CD4-positive, CD25-positive, alpha-beta regulatory T cell (primary cell): ENCODE measurements at regions not wholly inside any gene's neighbourhood (a gene's known extent, or its start where the extent isn't known, plus 50 kb on each side); places are given as distances from the start of the nearest gene placed in this dataset.

Source experiments
- ATAC-seq, 2 donors: fragments of 150-1000 bp; cut with Tn5 transposase; one replicate each; pipeline ENCODE4 v1.10.0; 2021; ENCODE audit warnings: low read depth in 2 of 2, moderate number of reproducible peaks in 2 of 2, moderate library complexity in 1 of 2
- DNase-seq, 3 donors: peaks; one replicate each; pipeline versions ENCODE4 v3.0.0 to v3.0.0-alpha.2; 2012 to 2022; ENCODE audit warnings: mixed read lengths in 1 of 3
- H3K27ac ChIP-seq: one replicate; pipeline ENCODE4 v1.7.0; 2013; ENCODE audit warnings: mild to moderate bottlenecking, low read length; ENCODE audit not compliant: insufficient read depth, poor library complexity, severe bottlenecking
- H3K27me3 ChIP-seq: one replicate; pipeline ENCODE4 v1.7.0; 2013; ENCODE audit warnings: low read length; ENCODE audit not compliant: control insufficient read depth, insufficient read depth
- H3K36me3 ChIP-seq: one replicate; pipeline ENCODE4 v1.7.0; 2013; ENCODE audit warnings: mild to moderate bottlenecking, low read length, moderate library complexity; ENCODE audit not compliant: control insufficient read depth, insufficient read depth
- H3K4me1 ChIP-seq: 2 replicates; pipeline ENCODE4 v1.7.0; 2013; ENCODE audit warnings: mild to moderate bottlenecking, low read length; ENCODE audit not compliant: insufficient read depth, control insufficient read depth, poor library complexity, severe bottlenecking
- H3K4me3 ChIP-seq: one replicate; pipeline ENCODE4 v1.7.0; 2013; ENCODE audit warnings: low read depth, mild to moderate bottlenecking, low read length, moderate library complexity
- H3K9me3 ChIP-seq, 2 experiments: 1 replicate in 1 of 2; 2 replicates in 1 of 2; pipeline ENCODE4 v1.7.0; 2013; ENCODE audit warnings: low read length in 2 of 2, mild to moderate bottlenecking in 1 of 2, moderate library complexity in 1 of 2; ENCODE audit not compliant: control insufficient read depth in 2 of 2
- H3K27ac Mint-ChIP-seq, 3 donors: one replicate each; pipeline ENCODE4 v1.8.0; 2020 to 2022; ENCODE audit warnings: mild to moderate bottlenecking in 3 of 3, mixed read lengths in 3 of 3, moderate library complexity in 2 of 3
- H3K27me3 Mint-ChIP-seq: one replicate; pipeline ENCODE4 v1.8.0; 2022; ENCODE audit warnings: mild to moderate bottlenecking, mixed read lengths
- H3K36me3 Mint-ChIP-seq: one replicate; pipeline ENCODE4 v1.8.0; 2020; ENCODE audit warnings: mixed read lengths
- H3K4me1 Mint-ChIP-seq, 4 donors: one replicate each; pipeline ENCODE4 v1.8.0; 2020 to 2022; ENCODE audit warnings: mixed read lengths in 4 of 4, mild to moderate bottlenecking in 1 of 4
- H3K4me3 Mint-ChIP-seq, 4 donors: one replicate each; pipeline ENCODE4 v1.8.0; 2020 to 2022; ENCODE audit warnings: mild to moderate bottlenecking in 4 of 4, mixed read lengths in 4 of 4, moderate library complexity in 3 of 4
- H3K9me3 Mint-ChIP-seq, 7 donors: one replicate each; pipeline ENCODE4 v1.8.0; 2020 to 2022; ENCODE audit warnings: mixed read lengths in 7 of 7, mild to moderate bottlenecking in 3 of 7, moderate library complexity in 2 of 7

- Mint-ChIP-seq H3K27ac (no peak overlapping the region), H3K27me3 (peaks cover 25% of the 10 kb centered on the region)
These were observed 51.3 kb upstream of the LRRN2 start for GRCh38 chr1:204736836-204737235.

GRCh38 chr1:204738506-204738905 lies 53.0 kb upstream of the LRRN2 start:
- H3K4me3 ChIP-seq, result no peak overlapping the region
- no peak for ATAC-seq

More at GRCh38 chr1:204736836-204737235, 51.3 kb upstream of the LRRN2 start:
- DNase-seq (no peak), ATAC-seq (no peak)
- H3K27ac ChIP-seq, result no peak overlapping the region
- H3K27me3 ChIP-seq, result peaks cover 22% of the 10 kb centered on the region
- H3K4me1 ChIP-seq, result no peaks in the 10 kb centered on the region
- Mint-ChIP-seq H3K9me3 (peaks cover 0 to 11% (median 5%) of the 10 kb centered on the region in 7 donors), H3K4me1 (peaks cover 0 to 3% (median 0%) of the 10 kb centered on the region in 4 donors), H3K4me3 (no peak overlapping the region), H3K36me3 (no peaks in the 10 kb centered on the region)
- H3K36me3 ChIP-seq, result no peaks in the 10 kb centered on the region
- H3K4me3 ChIP-seq, result no peak overlapping the region
- H3K9me3 ChIP-seq, result peaks cover 6 to 8% of the 10 kb centered on the region in 2 experiments

GRCh38 chr1:204740354-204740753 lies 54.8 kb upstream of the LRRN2 start:
- Histone ChIP-seq H3K27me3 (peaks cover 19% of the 10 kb centered on the region), H3K9me3 (peaks cover 6 to 8% of the 10 kb centered on the region in 2 experiments), H3K27ac (no peak overlapping the region), H3K36me3 (no peaks in the 10 kb centered on the region), H3K4me1 (no peaks in the 10 kb centered on the region), H3K4me3 (no peak overlapping the region)
- Mint-ChIP-seq H3K4me3 (no peak overlapping the region), H3K27me3 (peaks cover 44% of the 10 kb centered on the region), H3K27ac (no peak overlapping the region), H3K9me3 (peaks cover 0 to 11% (median 5%) of the 10 kb centered on the region in 7 donors), H3K4me1 (peaks cover 0 to 3% (median 0%) of the 10 kb centered on the region in 4 donors), H3K36me3 (no peaks in the 10 kb centered on the region)
- DNase-seq (no peak), ATAC-seq (no peak)

More at GRCh38 chr1:204738506-204738905, 53.0 kb upstream of the LRRN2 start:
- Mint-ChIP-seq H3K27me3 (peaks cover 31% of the 10 kb centered on the region), H3K4me3 (no peak overlapping the region), H3K4me1 (peaks cover 0 to 3% (median 0%) of the 10 kb centered on the region in 4 donors), H3K36me3 (no peaks in the 10 kb centered on the region), H3K27ac (no peak overlapping the region), H3K9me3 (peaks cover 0 to 11% (median 5%) of the 10 kb centered on the region in 7 donors)
- Histone ChIP-seq H3K9me3 (peaks cover 6 to 8% of the 10 kb centered on the region in 2 experiments), H3K4me1 (no peaks in the 10 kb centered on the region), H3K27ac (no peak overlapping the region), H3K27me3 (peaks cover 20% of the 10 kb centered on the region), H3K36me3 (no peaks in the 10 kb centered on the region)
- no peak for DNase-seq

DNA sequence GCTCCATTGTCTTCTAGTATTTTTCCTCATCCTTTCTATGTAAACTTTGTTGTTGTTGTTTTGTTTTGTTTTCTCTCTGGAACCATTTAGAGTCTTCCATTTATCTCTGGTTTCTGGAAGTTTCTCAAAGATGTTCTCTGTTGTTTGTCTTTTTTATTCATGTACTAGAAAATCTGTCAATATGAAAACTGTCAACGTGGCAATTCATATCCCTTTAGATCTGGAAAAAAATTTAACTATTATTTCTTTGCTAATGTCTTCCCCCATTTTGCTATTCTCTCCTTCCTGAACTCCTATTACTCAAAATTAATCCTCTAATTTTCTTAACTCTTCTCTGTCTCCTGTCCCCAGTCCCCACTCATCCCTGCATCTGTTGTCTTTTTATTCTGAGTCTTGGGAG lies 55.9 kb upstream of the LRRN2 start:
- DNase-seq (no peak), ATAC-seq (no peak)
- Mint-ChIP-seq H3K27me3 (peaks cover 44% of the 10 kb centered on the region), H3K9me3 (peaks cover 0 to 11% (median 5%) of the 10 kb centered on the region in 7 donors), H3K36me3 (no peaks in the 10 kb centered on the region), H3K4me1 (peaks cover 0 to 3% (median 0%) of the 10 kb centered on the region in 4 donors), H3K27ac (no peak overlapping the region), H3K4me3 (no peak overlapping the region)
- Histone ChIP-seq H3K4me3 (no peak overlapping the region), H3K27me3 (peaks cover 18% of the 10 kb centered on the region), H3K27ac (no peak overlapping the region), H3K4me1 (no peaks in the 10 kb centered on the region), H3K9me3 (peaks cover 6 to 8% of the 10 kb centered on the region in 2 experiments), H3K36me3 (no peaks in the 10 kb centered on the region)

- H3K27me3 ChIP-seq, result peaks cover 16% of the 10 kb centered on the region
- H3K9me3 ChIP-seq, result peaks cover 6 to 8% of the 10 kb centered on the region in 2 experiments
- no peak for ATAC-seq
- Mint-ChIP-seq H3K9me3 (peaks cover 0 to 10% (median 5%) of the 10 kb centered on the region in 7 donors), H3K27ac (no peak overlapping the region), H3K4me3 (no peak overlapping the region), H3K27me3 (peaks cover 49% of the 10 kb centered on the region), H3K36me3 (no peaks in the 10 kb centered on the region), H3K4me1 (no peaks in the 10 kb centered on the region)
- no peak overlapping the region for H3K27ac ChIP-seq
- H3K36me3 ChIP-seq, result no peaks in the 10 kb centered on the region
- DNase-seq, result no peak
- H3K4me1 ChIP-seq, result no peaks in the 10 kb centered on the region
- H3K4me3 ChIP-seq, result no peak overlapping the region
These were observed 57.2 kb upstream of the LRRN2 start for GRCh38 chr1:204742676-204743251.

DNA sequence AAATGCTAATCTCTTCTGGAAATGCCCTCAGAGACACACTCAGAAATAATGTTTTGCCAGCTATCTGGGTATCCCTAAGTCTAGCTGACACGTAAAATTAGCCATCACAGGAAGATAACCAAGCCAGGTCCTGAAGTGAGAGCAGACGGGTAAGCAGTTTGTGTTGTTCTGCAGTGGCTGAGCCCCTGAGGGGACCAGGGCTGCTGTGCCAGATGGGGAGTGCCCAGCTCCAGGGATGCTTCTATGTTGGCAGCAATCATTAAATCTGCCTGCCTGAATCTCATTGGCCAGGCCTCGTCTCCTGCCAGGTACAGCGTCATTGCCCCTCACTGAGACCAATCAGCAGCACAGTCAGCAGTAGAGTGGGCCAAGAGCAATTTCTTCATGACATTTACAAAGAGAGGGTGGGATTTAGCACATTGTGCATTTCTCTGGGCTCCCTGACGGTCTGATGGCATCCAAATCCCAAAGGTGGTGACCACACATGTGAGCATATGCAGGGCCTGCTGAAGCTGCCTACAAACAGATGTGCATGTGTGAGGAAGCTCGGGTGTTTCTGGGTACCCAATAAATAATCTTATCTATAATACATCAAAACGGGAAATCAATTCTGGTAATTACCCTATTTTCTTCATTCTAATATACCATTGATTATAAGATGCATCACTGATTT lies 58.7 kb upstream of the LRRN2 start:
- no peaks in the 10 kb centered on the region for H3K36me3 Mint-ChIP-seq

DNA sequence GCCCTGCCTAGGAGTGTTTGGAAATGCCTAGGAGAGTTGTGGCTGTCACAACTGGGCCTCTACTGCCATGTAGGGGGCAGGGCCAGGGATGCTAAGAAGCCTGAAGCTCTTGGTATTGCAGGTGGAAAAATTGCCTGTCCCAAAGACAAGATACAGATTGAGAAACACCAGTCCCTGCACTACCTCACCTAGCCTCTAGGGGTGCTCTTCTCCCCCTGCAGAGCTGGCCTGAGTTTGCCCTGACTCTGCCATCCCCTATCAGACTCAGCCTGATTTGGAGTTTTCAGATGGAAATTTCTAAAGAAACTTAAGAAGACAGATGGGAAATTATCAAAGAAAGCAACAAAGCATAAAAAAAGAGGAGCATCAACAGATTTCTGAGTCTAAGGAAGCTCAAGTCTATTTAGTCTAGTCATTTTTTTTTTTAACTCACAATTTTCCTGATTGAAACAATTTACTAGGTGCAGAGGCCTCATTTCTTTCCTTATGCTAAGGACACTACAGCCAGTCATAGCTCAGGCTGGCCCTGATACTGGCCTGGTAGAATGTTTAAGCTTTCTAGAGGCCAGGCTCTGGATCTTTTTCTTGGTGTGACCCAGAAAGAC lies 61.4 kb upstream of the LRRN2 start:
- H3K9me3 Mint-ChIP-seq, result no peaks in the 10 kb centered on the region

More for the DNA sequence above, 58.7 kb upstream of the LRRN2 start:
- Histone ChIP-seq H3K4me1 (no peaks in the 10 kb centered on the region), H3K9me3 (no peaks in the 10 kb centered on the region), H3K27me3 (peaks cover 9% of the 10 kb centered on the region), H3K27ac (no peak overlapping the region), H3K36me3 (no peaks in the 10 kb centered on the region), H3K4me3 (no peak overlapping the region)
- DNase-seq (no peak), ATAC-seq (no peak)
- Mint-ChIP-seq H3K4me1 (no peaks in the 10 kb centered on the region), H3K27ac (no peak overlapping the region), H3K4me3 (no peak overlapping the region), H3K27me3 (peaks cover 49% of the 10 kb centered on the region), H3K9me3 (peaks cover 0 to 3% (median 0%) of the 10 kb centered on the region in 7 donors)

More for the DNA sequence above, 61.4 kb upstream of the LRRN2 start:
- no peaks in the 10 kb centered on the region for H3K36me3 ChIP-seq
- ATAC-seq (peak; percentile 73), DNase-seq (peak; percentile 29 to 62 (median 40))
- Mint-ChIP-seq H3K27me3 (peaks cover 32% of the 10 kb centered on the region), H3K4me3 (no peak overlapping the region), H3K36me3 (no peaks in the 10 kb centered on the region), H3K4me1 (no peaks in the 10 kb centered on the region), H3K27ac (no peak overlapping the region)
- H3K9me3 ChIP-seq, result no peaks in the 10 kb centered on the region
- H3K4me1 ChIP-seq, result no peaks in the 10 kb centered on the region
- no peak overlapping the region for H3K27ac ChIP-seq
- peaks cover 2% of the 10 kb centered on the region for H3K27me3 ChIP-seq
- no peak overlapping the region for H3K4me3 ChIP-seq
